G401.6 (cell line): ENCODE measurements at regions not wholly inside any gene's neighbourhood (a gene's known extent, or its start where the extent isn't known, plus 50 kb on each side); places are given as distances from the start of the nearest gene placed in this dataset.

ENCODE experiments used
- FAIRE-seq: peaks from 2 replicates; lab custom pipeline; 2012; peaks lifted over from hg19 to GRCh38; lab: Jason Lieb, UNC

DNA sequence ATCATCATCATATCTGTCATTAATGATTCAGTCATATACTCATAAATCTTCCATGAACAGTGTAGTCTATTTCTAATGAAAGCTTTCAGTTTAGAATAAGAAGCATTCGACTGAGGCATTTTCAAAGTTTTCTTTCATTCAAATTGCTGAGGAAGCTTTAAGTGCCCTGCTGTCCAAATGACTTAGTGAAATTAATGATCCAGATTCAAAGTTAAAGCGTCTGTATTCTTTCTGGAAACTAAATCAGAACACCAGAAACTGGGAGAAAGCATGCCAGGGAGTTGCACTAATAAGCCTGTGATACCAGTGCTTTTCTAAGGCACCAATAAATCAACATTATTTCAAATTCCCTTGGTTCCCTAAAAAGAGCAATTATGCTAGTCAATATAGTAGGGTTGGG is 367.8 kb upstream of the ANO5 start:
- no peak for FAIRE-seq

- no peak for FAIRE-seq
These were observed 354.5 kb upstream of the ANO5 start for GRCh38 chr11:21838427-21838826.

GRCh38 chr11:21839796-21840195 is 353.1 kb upstream of the ANO5 start:
- no peak for FAIRE-seq

GRCh38 chr11:21861314-21861713 is 331.6 kb upstream of the ANO5 start:
- no peak for FAIRE-seq

DNA sequence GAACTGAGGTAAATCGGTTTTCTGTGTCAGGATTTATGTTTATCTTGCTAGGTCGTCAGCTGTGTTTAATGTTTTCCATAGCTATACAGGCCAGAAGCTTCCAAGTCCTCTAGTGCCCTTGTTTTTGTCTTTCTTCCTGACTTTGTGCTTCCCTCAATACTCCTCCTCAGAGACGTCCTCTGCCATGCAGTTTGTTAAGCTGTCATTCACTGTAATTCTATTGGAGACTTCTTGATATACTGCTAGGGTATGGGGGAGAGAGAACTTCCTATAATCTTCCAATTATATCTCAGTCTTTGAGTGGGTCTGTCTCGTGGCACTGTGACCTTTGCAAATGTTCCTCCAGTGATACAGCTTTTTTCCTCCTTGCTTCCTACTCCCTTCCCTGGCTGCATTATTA is 327.3 kb upstream of the ANO5 start:
- no peak for FAIRE-seq

- no peak for FAIRE-seq
These were observed 326.1 kb upstream of the ANO5 start for GRCh38 chr11:21866781-21867180.

GRCh38 chr11:21877151-21877550 is 315.7 kb upstream of the ANO5 start:
- no peak for FAIRE-seq

DNA sequence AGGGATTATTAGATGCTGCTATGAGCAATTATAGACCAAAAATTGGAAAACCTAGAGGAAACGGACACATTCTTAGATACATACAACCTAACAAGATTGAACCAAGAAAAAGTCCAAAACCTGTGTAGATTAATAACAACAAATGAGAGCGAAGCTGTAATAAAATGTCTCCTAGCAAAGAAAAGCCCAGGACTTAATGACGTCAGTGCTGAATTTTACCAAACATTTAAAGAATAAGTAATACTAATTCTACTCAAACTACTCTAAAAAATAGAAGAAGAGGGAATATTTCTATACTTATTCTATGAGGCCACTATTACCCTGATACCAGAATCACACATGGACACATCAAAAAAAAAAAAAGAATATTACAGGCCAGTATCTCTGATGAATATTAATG is 309.5 kb upstream of the ANO5 start:
- FAIRE-seq: no peak

DNA sequence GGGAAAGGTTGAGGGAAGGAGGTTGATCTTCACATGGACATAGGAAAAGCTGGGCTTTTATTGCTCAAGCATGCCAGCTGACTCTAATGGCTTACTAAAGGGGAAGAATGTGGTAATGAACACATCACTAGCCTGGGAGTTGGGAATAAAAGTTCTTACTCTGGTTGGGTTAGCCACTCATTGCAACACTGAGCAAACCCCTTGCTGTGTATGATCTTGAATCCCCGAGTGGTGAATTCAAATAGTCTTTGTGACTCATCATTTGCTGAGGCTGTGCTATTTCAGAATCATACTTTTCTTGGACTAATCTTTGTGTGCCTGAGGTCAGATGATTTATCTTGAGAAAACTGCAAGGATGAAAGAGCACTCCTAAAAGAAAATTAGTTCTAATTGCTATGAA is 304.1 kb upstream of the ANO5 start:
- no peak for FAIRE-seq

DNA sequence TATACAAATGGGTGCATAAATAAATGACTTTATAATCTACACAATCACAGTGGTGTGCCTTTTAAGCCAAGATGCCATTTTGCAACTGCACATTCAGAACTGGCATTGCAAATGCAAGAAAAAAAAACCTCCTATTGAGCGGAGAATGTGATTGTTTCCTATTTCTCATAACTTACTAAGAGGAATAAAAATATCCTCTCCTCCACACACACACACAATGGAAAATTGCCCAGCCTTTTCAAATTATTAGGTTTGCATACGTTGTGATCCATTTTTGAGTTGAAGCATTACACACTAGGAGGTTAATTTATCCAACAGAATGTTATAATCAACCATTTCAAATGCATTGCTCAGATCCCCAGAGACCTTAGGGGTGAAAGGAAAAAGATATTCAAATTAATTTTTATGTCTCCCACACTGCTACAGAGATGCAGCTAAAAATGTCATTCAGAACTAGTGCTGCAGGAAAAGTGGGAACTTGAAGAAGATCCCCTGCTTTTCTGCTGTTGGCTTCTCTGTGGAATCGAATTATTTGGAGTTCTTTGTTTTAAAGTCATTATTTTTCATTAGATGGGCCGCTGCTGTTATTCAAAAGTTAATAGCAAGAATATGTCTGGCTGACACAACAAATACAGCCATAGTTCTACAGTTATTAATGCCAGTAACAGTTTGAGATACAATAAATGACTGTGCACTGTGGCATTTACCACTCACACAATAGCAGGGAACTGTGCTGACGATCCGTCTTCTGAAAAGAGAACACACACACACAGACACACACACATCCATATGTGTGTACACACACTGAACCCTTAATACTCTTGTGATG is 299.9 kb upstream of the ANO5 start:
- no peak for FAIRE-seq

GRCh38 chr11:21893565-21893867 is 299.4 kb upstream of the ANO5 start:
- no peak for FAIRE-seq

DNA sequence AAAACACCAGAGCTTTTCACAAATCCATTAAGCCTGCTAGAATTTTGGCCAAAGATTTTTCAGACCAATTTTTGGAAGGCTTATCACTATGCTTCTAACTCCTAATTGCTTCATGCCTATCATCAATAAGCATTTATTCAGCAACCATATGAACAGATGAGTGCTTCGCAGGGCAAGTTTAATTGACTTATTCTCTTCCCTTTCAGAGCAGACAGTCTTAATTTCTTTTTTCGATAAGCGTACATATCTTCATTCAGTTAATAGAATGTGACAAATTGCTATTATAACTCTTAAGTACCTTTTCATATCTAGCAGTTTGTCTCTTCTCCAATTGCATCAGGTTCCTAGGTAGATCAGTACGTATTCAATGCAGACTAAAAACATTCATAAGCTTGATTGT is 298.4 kb upstream of the ANO5 start:
- FAIRE-seq: no peak

- FAIRE-seq: no peak
These were observed 297.2 kb upstream of the ANO5 start for GRCh38 chr11:21895686-21896085.

- FAIRE-seq: no peak
These were observed 296.7 kb upstream of the ANO5 start for GRCh38 chr11:21896216-21896615.

DNA sequence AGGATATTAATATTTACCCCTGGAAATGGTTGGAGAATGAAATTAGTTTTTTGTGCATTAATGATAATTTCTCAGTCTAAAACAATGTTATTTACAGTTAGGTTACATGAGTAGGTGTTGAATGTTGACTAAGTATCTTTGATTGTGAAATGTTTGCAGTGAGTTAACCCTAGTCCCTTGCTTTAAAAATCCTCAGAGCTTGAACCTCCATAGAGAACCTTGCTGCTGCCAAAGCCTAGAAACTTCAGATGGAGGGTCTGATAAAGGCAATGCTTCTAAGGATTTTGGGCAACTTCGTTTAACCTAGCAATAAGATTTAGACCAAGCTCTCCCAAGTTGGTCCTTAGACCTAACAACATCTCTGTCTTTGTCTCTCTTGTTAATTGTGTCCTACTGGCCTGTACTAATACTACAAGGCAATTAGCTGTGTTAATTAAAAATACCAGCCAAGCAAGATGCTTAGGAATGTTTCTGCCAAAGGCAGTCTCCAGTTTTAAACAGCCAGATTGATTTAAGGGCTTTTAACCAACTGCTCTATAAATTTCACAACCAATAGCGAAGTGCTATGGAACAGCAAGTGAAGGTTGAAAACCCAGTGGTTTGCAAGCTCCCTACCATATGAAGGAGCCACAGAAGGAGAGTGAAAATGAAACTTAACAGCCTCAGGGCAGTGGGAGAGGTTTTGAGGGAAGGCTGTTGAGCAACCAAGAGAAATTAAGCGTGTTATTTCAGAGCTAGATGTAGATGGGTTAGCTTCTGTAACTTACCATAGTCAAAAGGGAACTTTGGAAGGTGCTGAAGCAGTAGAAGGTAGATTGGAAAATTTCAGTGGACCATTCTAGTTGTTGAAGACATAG is 295.9 kb upstream of the ANO5 start:
- no peak for FAIRE-seq

DNA sequence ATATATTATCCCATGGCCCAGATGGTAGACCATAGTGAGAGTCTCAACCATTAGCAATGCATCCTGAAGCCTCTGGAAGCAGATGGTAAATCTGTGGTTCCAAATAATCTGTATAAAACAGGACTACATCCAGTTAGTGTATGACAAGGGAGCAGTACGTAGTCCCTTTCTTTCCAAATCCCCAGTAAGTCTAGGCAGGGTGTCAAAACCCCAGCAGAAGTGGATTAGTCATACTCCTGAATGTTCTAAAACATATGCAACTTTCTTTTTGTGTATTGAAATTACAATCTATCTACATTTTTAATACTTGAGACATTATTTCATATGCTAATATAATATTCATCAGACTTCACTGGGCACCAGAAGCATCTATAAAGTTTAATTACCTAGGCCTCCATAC is 295.1 kb upstream of the ANO5 start:
- FAIRE-seq: no peak

GRCh38 chr11:21908211-21908610 is 284.7 kb upstream of the ANO5 start:
- FAIRE-seq: no peak

GRCh38 chr11:21909145-21909544 is 283.7 kb upstream of the ANO5 start:
- FAIRE-seq: no peak

DNA sequence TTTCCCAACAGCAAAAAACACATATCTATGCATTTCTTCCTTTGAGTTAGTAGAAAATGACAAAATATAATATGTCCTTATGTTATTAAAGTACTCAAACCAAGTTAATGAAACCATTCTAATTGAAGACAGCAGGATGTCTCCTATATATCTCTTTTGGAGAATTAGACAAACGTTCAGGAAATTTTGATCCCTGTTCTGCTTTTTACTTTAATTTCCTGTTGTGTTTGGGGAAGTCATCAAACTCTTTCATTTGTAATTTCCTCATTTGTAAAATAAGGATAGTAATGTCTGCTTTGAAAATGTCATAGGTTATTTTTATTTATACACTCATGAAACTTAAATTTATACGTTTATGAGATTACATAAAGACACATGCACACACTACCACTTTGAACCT is 281.8 kb upstream of the ANO5 start:
- no peak for FAIRE-seq

DNA sequence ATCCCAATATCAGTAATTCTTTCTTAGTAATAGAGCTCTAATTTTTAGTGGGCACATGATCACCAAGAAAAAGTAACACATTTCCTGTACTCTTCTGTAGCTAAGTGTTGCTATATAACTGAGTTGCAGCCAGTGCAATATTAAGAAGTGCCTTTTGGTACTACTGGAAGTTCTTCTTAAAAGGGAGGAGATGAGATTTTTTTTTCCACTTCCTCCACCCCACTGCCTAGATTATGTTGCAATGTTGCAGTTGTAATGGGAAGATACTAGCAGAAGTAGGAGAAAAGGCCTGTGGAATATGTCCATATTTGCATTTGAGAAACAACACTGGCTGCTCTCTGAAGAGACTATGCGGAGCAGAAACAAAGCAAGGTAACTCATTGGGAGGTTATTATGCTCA is 280.6 kb upstream of the ANO5 start:
- no peak for FAIRE-seq

DNA sequence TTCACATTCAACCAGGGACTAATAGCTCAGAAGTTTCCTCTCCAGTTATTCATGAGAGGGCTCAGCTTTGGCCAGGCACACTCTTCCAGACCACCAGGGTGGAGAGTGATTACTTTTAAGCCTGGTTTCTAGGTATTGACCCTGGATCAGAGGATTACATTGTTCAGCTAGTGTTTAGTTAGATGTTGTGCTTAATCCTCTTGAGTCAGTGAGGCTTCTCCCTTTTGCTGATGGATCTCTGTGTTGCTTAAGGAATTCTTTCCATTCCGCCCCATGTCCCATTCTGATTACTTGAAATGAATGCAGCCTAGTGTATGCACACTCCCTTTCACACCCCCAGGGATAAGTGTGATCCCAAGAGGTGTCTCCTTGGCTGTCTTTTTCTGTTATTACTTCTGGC is 271.7 kb upstream of the ANO5 start:
- no peak for FAIRE-seq

DNA sequence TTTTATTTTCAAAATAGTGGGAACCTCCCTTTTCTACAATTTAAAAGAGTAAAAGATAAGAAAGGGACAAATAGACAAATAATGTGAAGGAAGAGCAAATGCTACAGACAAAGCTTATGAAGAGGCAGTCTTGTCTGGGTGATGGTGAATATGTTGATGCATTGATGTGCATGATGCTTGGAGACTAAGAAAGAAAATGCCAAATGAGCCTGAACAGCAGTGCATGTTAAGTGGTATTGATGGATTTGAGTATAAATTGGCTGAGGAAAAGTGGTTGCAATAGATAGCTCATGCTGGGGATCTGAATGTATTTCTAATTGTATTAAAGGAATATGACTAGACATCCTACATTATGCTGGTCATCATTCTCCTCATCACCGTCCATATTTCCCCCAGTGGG is 268.6 kb upstream of the ANO5 start:
- FAIRE-seq: no peak

GRCh38 chr11:21927628-21928027 is 265.3 kb upstream of the ANO5 start:
- FAIRE-seq: no peak

DNA sequence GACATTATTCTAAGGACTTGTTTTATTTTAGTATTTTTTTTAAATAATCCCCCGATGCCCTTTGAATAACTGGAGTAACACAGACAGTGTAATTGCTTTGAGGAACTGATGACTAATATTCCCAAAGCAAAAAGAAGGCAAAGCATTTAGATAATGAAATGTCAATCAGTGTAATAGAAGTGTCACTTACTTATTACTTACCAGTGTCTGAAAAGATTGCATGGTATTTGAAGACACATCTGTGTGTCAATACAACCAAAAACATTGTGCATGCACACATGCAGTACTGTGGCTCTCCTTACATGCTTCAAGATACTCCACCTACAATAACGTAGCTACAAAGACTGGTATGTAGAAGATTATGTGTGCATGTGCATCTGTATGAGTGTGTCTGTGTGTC is 264.0 kb upstream of the ANO5 start:
- no peak for FAIRE-seq
